ENCODE measurements at regions not wholly inside any gene's neighbourhood (a gene's known extent, or its start where the extent isn't known, plus 50 kb on each side); places are given as distances from the start of the nearest gene placed in this dataset.

- Histone ChIP-seq H3K36me3 (ENCODE audit: control insufficient read depth in 1 of 2, insufficient read depth in 2 of 2, low read length in 2 of 2) (no peaks in the 10 kb centered on the region), H3K4me1 (ENCODE audit: control insufficient read depth in 1 of 2, insufficient read depth in 2 of 2, low read length in 2 of 2) (no peaks in the 10 kb centered on the region), H3K79me2 (ENCODE audit: insufficient read depth, low read length) (no peaks in the 10 kb centered on the region), H3K9me3 (ENCODE audit: control insufficient read depth in 1 of 2, insufficient read depth in 1 of 2, low read depth in 1 of 2, low read length in 2 of 2) (no peaks in the 10 kb centered on the region), H3K9me2 (ENCODE audit: insufficient read depth) (no peaks in the 10 kb centered on the region), H3K27me3 (ENCODE audit: insufficient read depth, low read length) (no peaks in the 10 kb centered on the region), H3K4me2 (ENCODE audit: low read length) (no peak overlapping the region), H4K20me1 (ENCODE audit: insufficient read depth) (no peaks in the 10 kb centered on the region), H3K4me3 (replicated peaks in 1 of 2; ENCODE audit: low read depth in 1 of 2, low read length in 2 of 2) (no peak overlapping the region), H3K9ac (ENCODE audit: low read length) (no peak overlapping the region), H2AFZ (ENCODE audit: low read depth, low read length, poor library complexity, severe bottlenecking) (no peak overlapping the region), H3K27ac (ENCODE audit: low read depth, low read length) (no peak overlapping the region)
- intact Hi-C loops (cut with micrococcal nuclease) = no loop called here
- ATAC-seq (no peak), DNase-seq (ENCODE audit: low read depth, low spot score) (no peak)
- no TSS peak for BruUV-seq (replicated peaks)
- POLR2A ChIA-PET = no interaction called here
- CTCF ChIA-PET = no interaction called here
- TF ChIP-seq ZBTB33 (IDR thresholded peaks at IDR 0.05; ENCODE audit: extremely low read depth, insufficient replicate concordance, low read length) = no peak
- no peak for TF ChIP-seq EGR1 (IDR thresholded peaks at IDR 0.05; ENCODE audit: low read depth)
- no peak for TF ChIP-seq RAD21 (IDR thresholded peaks at IDR 0.05; ENCODE audit: low read depth)
- TF ChIP-seq, protein P1, sequence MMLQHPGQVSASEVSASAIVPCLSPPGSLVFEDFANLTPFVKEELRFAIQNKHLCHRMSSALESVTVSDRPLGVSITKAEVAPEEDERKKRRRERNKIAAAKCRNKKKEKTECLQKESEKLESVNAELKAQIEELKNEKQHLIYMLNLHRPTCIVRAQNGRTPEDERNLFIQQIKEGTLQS (IDR thresholded peaks at IDR 0.05) = no peak
- no peak for TF ChIP-seq JUND (IDR thresholded peaks at IDR 0.05)
- TF ChIP-seq, protein P2, sequence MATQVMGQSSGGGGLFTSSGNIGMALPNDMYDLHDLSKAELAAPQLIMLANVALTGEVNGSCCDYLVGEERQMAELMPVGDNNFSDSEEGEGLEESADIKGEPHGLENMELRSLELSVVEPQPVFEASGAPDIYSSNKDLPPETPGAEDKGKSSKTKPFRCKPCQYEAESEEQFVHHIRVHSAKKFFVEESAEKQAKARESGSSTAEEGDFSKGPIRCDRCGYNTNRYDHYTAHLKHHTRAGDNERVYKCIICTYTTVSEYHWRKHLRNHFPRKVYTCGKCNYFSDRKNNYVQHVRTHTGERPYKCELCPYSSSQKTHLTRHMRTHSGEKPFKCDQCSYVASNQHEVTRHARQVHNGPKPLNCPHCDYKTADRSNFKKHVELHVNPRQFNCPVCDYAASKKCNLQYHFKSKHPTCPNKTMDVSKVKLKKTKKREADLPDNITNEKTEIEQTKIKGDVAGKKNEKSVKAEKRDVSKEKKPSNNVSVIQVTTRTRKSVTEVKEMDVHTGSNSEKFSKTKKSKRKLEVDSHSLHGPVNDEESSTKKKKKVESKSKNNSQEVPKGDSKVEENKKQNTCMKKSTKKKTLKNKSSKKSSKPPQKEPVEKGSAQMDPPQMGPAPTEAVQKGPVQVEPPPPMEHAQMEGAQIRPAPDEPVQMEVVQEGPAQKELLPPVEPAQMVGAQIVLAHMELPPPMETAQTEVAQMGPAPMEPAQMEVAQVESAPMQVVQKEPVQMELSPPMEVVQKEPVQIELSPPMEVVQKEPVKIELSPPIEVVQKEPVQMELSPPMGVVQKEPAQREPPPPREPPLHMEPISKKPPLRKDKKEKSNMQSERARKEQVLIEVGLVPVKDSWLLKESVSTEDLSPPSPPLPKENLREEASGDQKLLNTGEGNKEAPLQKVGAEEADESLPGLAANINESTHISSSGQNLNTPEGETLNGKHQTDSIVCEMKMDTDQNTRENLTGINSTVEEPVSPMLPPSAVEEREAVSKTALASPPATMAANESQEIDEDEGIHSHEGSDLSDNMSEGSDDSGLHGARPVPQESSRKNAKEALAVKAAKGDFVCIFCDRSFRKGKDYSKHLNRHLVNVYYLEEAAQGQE (IDR thresholded peaks at IDR 0.05; ENCODE audit: low read depth) = no peak
- TF ChIP-seq SIN3A (IDR thresholded peaks at IDR 0.05; ENCODE audit: low read depth) = no peak
- TF ChIP-seq SRF (IDR thresholded peaks at IDR 0.05; ENCODE audit: low read depth) = no peak
- TF ChIP-seq TCF7L2 (IDR thresholded peaks at IDR 0.05; ENCODE audit: borderline replicate concordance, extremely low read depth, insufficient read depth, insufficient read length) = no peak
- RAD21 ChIA-PET (ENCODE audit: low non-redundant PET in 1 of 2, low total read pairs in 2 of 2, uncharacterized antibody in 2 of 2, unreplicated experiment in 2 of 2) = no interaction called here
Observed at GRCh38 chr14:48853159-48853558, 733.0 kb downstream of the RPS29 start.
